ENCODE measurements at regions not wholly inside any gene's neighbourhood (a gene's known extent, or its start where the extent isn't known, plus 50 kb on each side); places are given as distances from the start of the nearest gene placed in this dataset.

GRCh38 chr5:159456261-159456660 is 126.0 kb upstream of the IL12B start:
- no peak for DNase-seq (ENCODE audit: low read depth)

GRCh38 chr5:159456722-159457465 is 126.6 kb upstream of the IL12B start:
- DNase-seq (ENCODE audit: low read depth) = no peak

DNA sequence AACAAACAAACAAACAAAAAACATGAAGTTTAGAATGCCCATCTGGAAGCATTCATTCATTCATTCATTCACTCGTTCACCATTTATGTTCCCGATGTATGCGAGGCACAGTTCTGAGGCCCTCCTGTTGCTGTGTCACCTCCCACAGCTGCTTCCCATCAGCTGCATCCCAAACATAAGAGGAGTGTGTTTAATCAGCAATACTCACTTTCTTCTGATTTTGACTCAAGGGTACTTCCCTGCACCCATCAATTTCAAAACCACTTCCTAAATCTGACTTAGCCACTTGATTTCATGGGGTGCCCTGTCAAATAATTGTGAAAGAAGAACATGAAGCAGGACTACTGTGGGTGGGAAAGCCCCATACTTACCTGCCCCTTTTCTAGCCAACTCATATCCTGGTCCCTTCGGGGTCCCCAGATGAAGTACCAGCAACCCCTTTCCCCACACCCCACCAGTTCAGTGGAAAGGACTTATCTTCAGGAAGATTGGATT is 128.0 kb upstream of the IL12B start:
- no peak for DNase-seq (ENCODE audit: low read depth)

DNA sequence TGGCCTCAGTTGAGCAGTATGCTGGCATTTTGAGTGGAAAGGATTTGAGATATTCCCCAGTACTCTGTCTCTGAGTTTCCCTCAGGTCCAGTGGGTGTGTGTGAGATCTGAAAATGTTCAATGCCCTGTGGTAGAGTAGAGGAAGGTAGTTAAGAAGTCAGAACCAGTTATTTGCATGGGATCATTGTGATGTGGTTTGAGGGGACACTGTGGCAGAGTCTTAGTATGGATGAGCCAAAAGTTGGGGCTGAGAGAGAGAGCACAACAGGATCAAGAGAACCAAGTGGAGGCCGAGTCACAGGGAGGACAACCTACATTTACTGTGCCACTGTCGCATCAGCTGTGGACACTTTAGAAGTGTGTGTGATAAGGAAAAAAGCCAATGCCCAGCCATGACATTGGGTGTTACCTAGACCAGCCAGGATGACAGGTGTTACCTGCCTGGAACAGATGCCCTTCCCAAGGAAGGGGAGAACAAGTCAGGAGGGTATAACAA is 128.9 kb upstream of the IL12B start:
- DNase-seq (ENCODE audit: low read depth) = no peak

DNA sequence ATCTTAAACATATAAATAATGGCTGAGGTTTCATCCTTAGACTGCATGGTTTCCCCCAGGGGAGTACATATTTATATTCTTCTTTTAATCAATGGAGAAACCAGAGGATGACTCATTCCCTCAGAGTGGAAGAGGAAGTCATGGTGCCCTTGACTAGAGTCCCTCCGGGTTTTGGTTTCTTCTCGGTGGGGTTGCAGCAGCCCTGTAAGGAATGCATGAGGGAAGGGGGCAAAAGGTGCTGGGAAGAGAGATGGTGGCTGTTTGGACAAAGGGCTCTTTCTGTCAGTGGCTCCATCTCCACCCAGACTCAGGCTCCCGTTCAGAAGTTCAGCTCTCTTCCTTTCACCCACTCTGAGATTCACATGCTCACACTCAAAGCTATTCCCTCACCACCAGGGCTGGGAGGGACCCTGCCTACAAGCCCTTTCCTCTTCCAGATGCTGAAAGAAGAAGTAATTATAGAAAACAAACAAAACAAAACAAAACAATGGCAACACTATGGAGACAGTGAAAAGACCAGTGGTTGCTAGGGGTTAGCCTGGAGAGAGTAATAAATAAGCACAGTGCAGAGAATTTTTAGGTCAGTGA is 129.8 kb upstream of the IL12B start:
- no peak for DNase-seq (ENCODE audit: low read depth)

- DNase-seq (ENCODE audit: low read depth) = no peak
Measured at GRCh38 chr5:159463590-159464321, 133.5 kb upstream of the IL12B start.

DNA sequence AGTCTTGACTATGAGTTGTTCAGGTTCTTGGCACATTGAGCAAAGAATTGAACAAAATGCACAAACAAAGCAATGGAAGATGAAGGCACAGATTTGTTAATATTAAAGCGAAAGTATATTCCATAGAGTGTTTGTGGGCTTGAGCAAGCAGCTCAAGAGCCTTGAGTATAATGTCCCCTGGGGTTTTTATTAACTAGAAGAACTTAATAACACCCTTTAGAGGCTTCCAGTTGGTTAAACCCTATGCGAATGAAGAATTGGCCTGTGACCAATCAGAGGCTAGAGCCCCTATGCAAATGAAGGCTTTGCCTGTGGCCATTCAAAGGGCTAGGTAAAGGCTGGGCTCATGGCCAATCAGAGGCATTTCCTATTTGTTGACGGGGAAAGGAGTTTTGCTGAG is 135.3 kb upstream of the IL12B start:
- DNase-seq (ENCODE audit: low read depth) = no peak

DNA sequence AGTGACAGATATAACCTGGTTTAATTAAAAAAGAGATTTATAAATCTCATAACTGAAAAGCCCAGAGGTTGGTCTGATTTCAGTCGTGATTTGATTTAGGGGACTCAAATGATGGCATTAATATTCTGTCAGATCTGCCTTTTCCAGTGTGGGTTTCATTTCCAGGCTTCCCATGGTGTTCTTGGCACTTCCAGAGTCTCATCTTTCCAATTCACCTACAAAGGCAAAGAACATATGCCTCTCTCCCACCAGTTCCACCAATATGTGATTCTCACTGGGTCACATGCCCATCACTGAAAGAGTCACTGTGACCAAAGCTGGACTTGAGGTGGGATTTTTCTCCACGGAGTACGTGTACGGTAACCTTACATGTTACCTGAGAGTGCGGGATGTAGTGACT is 137.4 kb upstream of the IL12B start:
- DNase-seq (ENCODE audit: low read depth) = no peak

DNA sequence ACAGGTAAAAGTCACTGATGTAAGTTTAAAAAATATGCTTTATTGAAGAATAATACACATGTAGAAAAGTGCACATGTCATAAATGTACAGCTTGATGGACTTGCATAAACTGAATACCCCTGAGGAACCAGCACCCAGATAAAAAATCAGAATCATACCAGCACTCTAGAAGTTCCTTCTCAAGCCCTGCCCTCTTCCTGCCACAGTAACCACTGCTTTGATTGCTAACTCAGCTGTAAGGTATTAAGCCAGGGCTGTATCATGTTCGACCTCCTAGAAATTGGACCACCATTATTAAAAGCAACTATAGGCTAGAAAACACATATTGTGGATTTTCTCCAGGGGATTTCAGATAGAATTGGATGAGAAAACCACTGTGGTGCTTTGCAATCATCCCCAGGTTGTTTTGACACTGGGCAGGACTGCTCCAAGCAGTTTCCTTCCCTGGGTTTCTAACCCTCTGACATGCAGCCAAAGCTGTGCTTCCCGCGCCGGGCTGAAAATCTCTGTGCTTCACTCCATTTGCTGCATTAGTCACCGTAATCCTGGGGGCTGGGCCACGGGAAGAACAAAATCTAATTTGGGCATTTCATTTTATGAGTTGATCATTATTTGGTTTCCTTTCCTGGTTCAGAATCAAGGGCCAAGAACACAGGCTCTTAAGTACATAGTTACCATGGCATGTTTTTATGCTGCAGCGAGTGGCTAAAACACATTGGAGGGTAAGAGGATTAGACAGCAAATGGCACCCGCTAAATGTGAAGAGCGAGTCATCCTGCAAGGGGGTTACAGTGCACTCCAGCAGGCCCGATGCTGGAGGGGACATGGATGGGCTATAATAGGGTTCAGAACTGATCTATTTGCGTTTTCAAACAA is 139.4 kb upstream of the IL12B start:
- no peak for DNase-seq (ENCODE audit: low read depth)

DNA sequence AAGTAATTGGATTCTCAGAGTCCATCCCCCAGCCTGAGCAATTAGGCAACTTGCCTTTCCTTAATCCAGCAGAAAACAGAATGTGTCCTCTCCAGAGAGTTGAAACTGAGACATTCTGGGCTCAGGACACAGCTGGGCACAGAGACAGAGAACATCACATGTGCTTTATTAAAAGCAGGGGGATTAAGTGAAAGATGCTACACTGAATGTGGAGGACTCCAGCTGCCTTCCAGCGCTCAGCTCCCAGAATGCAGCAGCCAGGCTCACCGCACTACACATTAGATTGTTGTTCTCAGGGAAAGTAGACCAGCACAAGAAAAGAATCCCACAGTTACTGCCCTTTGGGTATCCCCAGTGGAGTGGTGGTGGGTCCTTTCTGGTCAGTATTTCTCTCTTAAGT is 141.6 kb upstream of the IL12B start:
- DNase-seq (ENCODE audit: low read depth) = no peak

DNA sequence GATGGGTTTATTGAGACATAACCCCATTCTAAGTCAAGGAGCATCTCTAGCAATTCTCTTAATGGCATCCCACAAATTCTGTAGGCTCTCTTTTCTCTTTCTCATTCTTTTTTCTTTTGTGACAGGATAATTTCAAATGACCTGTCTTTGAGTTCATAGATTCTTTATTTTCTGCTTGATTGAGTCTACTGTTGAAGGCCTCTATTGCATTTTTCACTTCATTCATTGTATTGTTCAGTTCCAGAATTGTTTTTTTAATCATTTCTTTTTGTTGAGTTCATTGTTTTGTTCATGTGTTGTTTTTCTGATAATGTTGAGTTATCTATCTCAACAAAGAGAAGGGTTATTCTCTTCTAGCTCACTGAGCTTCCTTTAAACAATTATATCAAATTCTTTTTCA is 144.7 kb upstream of the IL12B start:
- no peak for DNase-seq (ENCODE audit: low read depth)

GRCh38 chr5:159478950-159479349 is 148.7 kb upstream of the IL12B start:
- DNase-seq (ENCODE audit: low read depth) = no peak

GRCh38 chr5:159480849-159481248 is 150.6 kb upstream of the IL12B start:
- no peak for DNase-seq (ENCODE audit: low read depth)

GRCh38 chr5:159481751-159482150 is 151.5 kb upstream of the IL12B start:
- DNase-seq (ENCODE audit: low read depth) = no peak

DNA sequence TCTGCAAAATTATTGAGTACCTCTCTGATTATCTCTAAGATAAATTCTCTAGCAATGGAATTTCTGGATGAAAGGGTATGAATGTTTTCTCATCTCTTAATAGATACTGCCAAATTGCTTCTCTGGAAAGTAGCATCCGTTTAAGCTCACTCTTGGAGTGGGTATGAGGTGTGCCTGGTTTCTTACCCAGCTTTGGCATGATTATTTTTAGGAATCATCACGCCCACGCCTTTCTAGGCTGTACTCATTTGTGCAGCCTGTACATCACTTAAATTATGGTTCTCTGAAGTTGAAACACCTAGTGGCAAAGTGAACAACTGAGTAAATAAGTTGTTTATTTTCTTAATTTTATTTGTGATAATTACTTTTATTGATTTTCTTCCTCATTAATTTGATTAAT is 156.5 kb upstream of the IL12B start:
- no peak for DNase-seq (ENCODE audit: low read depth)

DNA sequence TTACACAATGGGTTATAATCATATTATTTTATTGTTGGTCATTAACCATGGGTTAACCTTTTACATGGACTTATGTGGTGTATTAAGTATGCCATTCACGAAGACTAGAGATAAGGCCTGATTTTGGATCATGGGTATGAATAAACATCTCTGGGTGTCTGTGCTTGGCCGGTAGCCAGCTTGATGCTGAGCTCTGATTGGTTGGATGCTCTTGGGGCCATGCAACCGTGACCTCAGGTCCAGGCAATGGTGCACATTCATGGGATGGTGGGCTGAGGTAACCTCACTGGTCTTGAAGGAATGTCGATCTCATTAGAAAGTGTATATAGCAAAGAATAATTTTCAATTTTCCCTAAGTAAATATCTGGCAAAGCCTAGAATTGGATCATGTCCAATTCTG is 158.2 kb upstream of the IL12B start:
- DNase-seq (ENCODE audit: low read depth) = no peak

DNA sequence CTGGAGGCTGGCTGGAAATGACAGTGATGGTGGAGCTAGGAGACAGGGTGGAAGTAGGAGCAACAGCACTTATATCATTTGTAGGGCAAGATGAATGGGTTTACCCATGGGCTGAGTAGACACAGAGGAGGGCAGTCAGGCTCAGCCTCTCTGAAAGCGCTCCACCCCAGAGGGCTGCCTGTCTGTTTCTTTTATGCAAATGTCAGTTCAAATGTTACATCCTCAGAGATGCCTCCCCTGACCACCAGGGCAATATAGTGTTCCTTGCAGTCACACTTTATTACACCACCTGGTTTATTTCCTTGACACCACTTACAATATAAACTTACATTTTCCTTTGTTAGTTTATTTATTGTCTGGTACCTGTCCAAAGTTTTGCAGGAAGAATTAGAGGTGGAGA is 159.5 kb upstream of the IL12B start:
- DNase-seq (ENCODE audit: low read depth) = no peak

- DNase-seq (ENCODE audit: low read depth) = no peak
Measured at GRCh38 chr5:159490507-159490906, 160.2 kb upstream of the IL12B start.

DNA sequence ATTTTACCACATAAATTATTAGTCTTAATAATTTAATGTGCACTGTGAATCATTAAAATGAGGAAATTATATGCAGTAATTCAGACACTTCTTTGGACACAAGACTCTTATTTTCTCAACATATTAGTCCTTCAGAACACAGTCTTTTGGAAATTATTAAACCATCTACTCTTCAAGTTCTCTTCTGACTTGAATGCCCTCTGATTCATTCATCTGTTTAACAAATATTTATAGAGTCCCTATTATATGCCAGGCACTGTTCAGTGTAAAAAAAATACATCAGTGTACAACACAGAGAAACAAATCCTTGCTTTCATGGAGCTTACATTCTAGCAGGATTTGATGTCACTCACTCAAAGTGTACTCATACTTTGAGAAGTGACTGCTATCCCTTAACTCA is 163.4 kb upstream of the IL12B start:
- DNase-seq (ENCODE audit: low read depth) = no peak

DNA sequence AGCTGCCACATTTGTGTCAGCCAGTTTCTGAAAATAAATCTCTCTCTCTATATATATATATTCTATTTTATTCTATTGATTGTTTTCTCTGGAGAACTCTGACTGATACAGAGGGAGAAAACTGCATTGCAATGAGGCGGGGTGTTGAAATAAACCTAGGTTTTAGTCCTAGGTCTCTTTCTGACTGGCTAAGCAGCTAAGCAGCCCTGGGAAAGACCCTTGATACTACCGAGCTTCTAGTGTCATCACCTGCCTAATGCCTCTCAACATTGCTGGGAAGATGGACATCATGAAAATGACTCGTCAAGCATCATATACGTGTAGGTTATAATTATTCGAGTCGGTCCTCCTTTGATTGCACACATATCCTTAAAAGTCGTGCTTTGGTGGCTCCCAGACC is 166.5 kb upstream of the IL12B start:
- DNase-seq (ENCODE audit: low read depth) = no peak

DNA sequence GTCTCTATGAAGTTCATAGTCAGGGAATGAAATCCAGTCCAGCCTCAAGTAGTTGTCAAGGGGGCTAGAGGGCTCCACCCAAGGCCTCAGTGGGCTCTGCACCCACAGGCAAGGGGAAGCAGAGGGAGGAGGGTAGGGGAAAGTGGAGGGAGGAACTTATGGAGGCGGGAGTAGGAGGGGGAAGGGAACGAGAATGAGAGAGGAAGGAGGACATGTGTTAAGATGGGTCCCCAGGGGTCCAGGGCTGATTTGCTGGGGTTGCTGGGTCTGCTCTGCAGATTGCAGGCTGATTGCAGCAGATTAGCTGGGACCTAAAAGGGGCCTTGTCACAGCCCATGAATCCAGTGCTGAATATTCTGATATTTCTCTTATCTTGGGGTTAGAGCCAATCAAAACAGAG is 166.9 kb upstream of the IL12B start:
- no peak for DNase-seq (ENCODE audit: low read depth)

DNA sequence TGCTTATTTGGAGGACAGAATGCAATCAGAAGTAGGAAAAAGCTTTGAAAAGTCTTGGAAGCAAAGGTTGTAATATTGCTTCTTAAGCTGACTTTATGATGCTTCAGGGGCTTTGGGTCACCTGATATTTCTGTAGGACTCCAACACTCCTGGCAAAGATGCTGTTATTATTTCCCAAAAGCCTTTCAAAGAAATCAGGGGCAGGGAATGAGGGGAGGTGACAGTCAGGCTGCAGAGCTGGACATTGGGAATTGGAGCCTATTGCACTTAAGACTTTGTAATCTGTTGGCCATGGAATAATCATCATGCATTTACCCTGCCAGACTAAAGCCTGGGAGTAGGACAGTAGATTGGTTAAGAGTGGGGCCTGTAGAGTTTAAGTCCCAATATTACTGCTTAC is 168.3 kb upstream of the IL12B start:
- DNase-seq (ENCODE audit: low read depth) = no peak

Data from activated T-helper 1 cell treated with Interleukin-2 at 50 U/mL for 16 hours (primary cell).